NCI-H128 (cell line): ENCODE measurements at regions not wholly inside any gene's neighbourhood (a gene's known extent, or its start where the extent isn't known, plus 50 kb on each side); places are given as distances from the start of the nearest gene placed in this dataset.
"Not testable (repeated sequence)": the region's sequence is repeated elsewhere in the genome, so short reads cannot be mapped to it uniquely, and the experiment has no call there.

Experiments
- DNase-seq: peaks from one replicate; lab custom pipeline; 2025; ENCODE audit not compliant: unreplicated experiment; lab: John Stamatoyannopoulos, UW

GRCh38 chr6:91278416-91278815, 691.5 kb upstream of the MAP3K7 start:
- DNase-seq, result no peak

- no peak for DNase-seq
Measured at GRCh38 chr6:91276315-91276714, 689.4 kb upstream of the MAP3K7 start.

GRCh38 chr6:91273729-91274128, 686.9 kb upstream of the MAP3K7 start:
- no peak for DNase-seq

- DNase-seq, result no peak
Measured at GRCh38 chr6:91271807-91272206, 684.9 kb upstream of the MAP3K7 start.

- DNase-seq, result no peak
Measured at GRCh38 chr6:91268941-91269340, 682.1 kb upstream of the MAP3K7 start.

- no peak for DNase-seq
Measured at GRCh38 chr6:91267246-91267645, 680.4 kb upstream of the MAP3K7 start.

GRCh38 chr6:91266156-91266555, 679.3 kb upstream of the MAP3K7 start:
- no peak for DNase-seq

GRCh38 chr6:91243436-91243835, 656.6 kb upstream of the MAP3K7 start:
- DNase-seq, result no peak

- DNase-seq, result no peak
Measured at GRCh38 chr6:91242614-91242949, 655.7 kb upstream of the MAP3K7 start.

GRCh38 chr6:91241946-91242613, 655.2 kb upstream of the MAP3K7 start:
- DNase-seq, result no peak

GRCh38 chr6:91240878-91241603, 654.2 kb upstream of the MAP3K7 start:
- DNase-seq, result no peak

- no peak for DNase-seq
Measured at GRCh38 chr6:91221072-91221720, 634.3 kb upstream of the MAP3K7 start.

GRCh38 chr6:91213229-91213901, 626.5 kb upstream of the MAP3K7 start:
- DNase-seq, result no peak

- no peak for DNase-seq
Measured at GRCh38 chr6:91198588-91199255, 611.9 kb upstream of the MAP3K7 start.

GRCh38 chr6:91196729-91197128, 609.9 kb upstream of the MAP3K7 start:
- no peak for DNase-seq

GRCh38 chr6:91193446-91193845, 606.6 kb upstream of the MAP3K7 start:
- no peak for DNase-seq

- DNase-seq, result not testable (repeated sequence)
Measured at GRCh38 chr6:91190041-91190440, 603.2 kb upstream of the MAP3K7 start.

- no peak for DNase-seq
Measured at GRCh38 chr6:91185072-91185471, 598.2 kb upstream of the MAP3K7 start.

- DNase-seq, result no peak
Measured at GRCh38 chr6:91181416-91181815, 594.5 kb upstream of the MAP3K7 start.

- DNase-seq, result no peak
Measured at GRCh38 chr6:91173651-91174050, 586.8 kb upstream of the MAP3K7 start.

- no peak for DNase-seq
Measured at GRCh38 chr6:91173186-91173585, 586.3 kb upstream of the MAP3K7 start.
